ENCODE measurements at regions not wholly inside any gene's neighbourhood (a gene's known extent, or its start where the extent isn't known, plus 50 kb on each side); places are given as distances from the start of the nearest gene placed in this dataset.

DNA sequence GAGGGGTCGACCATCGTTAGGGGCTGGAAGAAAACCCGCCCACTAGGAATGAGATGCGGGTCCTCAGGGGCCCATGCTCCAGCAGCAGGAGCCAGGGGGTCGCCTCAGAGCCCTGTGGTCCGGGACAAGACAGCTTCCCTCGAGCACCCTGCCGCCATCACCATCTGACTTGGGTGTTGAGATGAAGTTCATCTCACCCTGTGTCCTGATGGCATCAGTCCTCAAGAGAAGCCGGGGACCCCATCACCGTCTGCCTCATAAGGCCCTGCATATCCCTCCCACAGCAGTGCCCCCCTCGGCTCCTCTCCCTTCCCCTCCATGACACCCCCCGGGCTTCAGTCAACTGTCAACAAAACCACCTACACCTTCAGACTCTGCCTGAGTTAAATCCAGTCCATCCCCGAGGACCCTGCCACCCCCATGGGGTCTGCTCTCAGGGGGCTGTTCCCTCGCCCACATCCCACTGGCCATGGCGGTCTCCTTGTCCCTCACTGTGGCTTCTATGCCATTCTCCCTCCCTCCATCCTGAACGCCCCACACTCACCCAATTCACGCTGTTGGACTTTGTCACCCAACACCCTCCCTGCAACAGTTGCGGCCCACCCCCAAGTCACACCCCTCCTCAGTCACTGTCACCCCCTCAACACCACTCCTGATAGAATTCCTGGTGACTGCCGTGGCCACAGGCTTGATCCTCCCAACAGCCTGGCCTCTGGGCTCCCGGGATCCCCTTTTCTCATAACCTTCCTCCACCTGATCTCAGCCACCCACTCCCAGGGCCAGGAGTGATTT lies 87.7 kb upstream of the RTL6 start:
- DNase-seq (ENCODE audit: low read depth in 1 of 2, low spot score in 1 of 2) (no peak), ATAC-seq (no peak), FAIRE-seq (no peak)
- Histone ChIP-seq H3K4me1 (no peaks in the 10 kb centered on the region), H3K4me3 (no peak overlapping the region), H3K9me3 (no peaks in the 10 kb centered on the region; the same call in 2 of the 3 replicates), H3K4me2 (no peak overlapping the region), H3K27ac (no peak overlapping the region)
- TF ChIP-seq SREBF2 (IDR thresholded peaks at IDR 0.05) (no peak), USF2 (IDR thresholded peaks at IDR 0.05) (no peak), EP300 (IDR thresholded peaks at IDR 0.05) (no peak), KDM1A (IDR thresholded peaks at IDR 0.05; ENCODE audit: low read depth) (no peak), RNF2 (IDR thresholded peaks at IDR 0.05; ENCODE audit: borderline replicate concordance, low read depth) (no peak)
- ChIA-PET POLR2A (no interaction called here), CTCF (no interaction called here)
- WGBS (ENCODE audit: missing lambda C conversion rate): 54% methylated on average over 16 of the region's 20 CpGs

- no peaks in the 10 kb centered on the region for H3K4me1 ChIP-seq
- no peaks in the 10 kb centered on the region for H3K9me3 ChIP-seq
- no peak for ATAC-seq
- no peak overlapping the region for H3K4me3 ChIP-seq
- TF ChIP-seq HES2 (IDR thresholded peaks at IDR 0.05) (no peak), SREBF2 (IDR thresholded peaks at IDR 0.05) (no peak), CHD4 (IDR thresholded peaks at IDR 0.05; ENCODE audit: borderline replicate concordance) (no peak), NR3C1 (IDR thresholded peaks at IDR 0.05) (no peak), RARB (CRISPR knock-in tag; IDR thresholded peaks at IDR 0.05) (no peak), MYC (IDR thresholded peaks at IDR 0.05; ENCODE audit: borderline replicate concordance, low read length) (no peak), ZC3H11A (IDR thresholded peaks at IDR 0.05) (no peak), MAZ (IDR thresholded peaks at IDR 0.05; ENCODE audit: borderline replicate concordance, low read depth, low read length) (no peak), RCOR1 (IDR thresholded peaks at IDR 0.05; ENCODE audit: low read depth, low read length) (no peak), HOXA7 (CRISPR knock-in tag; IDR thresholded peaks at IDR 0.05) (no peak), EHF (CRISPR knock-in tag; IDR thresholded peaks at IDR 0.05) (no peak), FOSB (CRISPR knock-in tag; IDR thresholded peaks at IDR 0.05) (no peak), HMGXB4 (CRISPR knock-in tag; IDR thresholded peaks at IDR 0.05; ENCODE audit: borderline replicate concordance) (no peak), HDAC2 (IDR thresholded peaks at IDR 0.05) (no peak), FOSL2 (IDR thresholded peaks at IDR 0.05) (no peak), FOSL2 (CRISPR knock-in tag; IDR thresholded peaks at IDR 0.05) (no peak), CBX8 (IDR thresholded peaks at IDR 0.05) (no peak), RAD21 (conservative IDR thresholded peaks at IDR 0.05 in 1 of 2, IDR thresholded peaks at IDR 0.05 in 1 of 2) (no peak), EP300 (IDR thresholded peaks at IDR 0.05) (no peak), PHF8 (IDR thresholded peaks at IDR 0.05; ENCODE audit: borderline replicate concordance, low read depth) (no peak)
- TF ChIP-seq, protein P1, sequence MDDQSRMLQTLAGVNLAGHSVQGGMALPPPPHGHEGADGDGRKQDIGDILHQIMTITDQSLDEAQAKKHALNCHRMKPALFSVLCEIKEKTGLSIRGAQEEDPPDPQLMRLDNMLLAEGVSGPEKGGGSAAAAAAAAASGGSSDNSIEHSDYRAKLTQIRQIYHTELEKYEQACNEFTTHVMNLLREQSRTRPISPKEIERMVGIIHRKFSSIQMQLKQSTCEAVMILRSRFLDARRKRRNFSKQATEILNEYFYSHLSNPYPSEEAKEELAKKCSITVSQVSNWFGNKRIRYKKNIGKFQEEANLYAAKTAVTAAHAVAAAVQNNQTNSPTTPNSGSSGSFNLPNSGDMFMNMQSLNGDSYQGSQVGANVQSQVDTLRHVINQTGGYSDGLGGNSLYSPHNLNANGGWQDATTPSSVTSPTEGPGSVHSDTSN (IDR thresholded peaks at IDR 0.05): no peak
- ChIA-PET POLR2A (no interaction called here), CTCF (no interaction called here)
- no peak overlapping the region for H3K4me2 ChIP-seq
- 73% methylated on average over 5 of the region's 7 CpGs for WGBS (ENCODE audit: missing lambda C conversion rate)
- no peak for DNase-seq (ENCODE audit: low read depth in 1 of 2, low spot score in 1 of 2)
- FAIRE-seq: no peak
- H3K27ac ChIP-seq: no peak overlapping the region
These were observed 86.3 kb upstream of the RTL6 start for GRCh38 chr22:44584256-44584902.
